ENCODE measurements at regions not wholly inside any gene's neighbourhood (a gene's known extent, or its start where the extent isn't known, plus 50 kb on each side); places are given as distances from the start of the nearest gene placed in this dataset.

DNA sequence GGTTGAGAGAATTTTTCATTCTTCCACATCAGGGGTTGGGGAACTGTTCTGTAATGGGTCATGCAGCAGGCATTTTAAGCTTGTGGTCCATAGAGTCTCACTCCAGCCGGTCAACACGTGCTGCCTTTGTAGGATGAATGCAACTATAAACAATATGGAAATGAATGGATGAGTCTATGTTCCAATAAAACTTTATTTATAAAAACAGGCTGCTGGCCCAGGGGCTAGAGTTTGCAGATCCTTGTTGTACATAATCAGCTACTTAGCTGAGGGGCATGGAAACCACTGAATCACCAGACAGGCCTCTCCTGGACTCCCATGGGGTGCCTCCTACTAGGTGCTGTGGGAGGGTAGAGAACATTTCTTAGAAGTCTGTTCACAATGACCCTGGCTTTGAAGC, 243.4 kb downstream of the BMP7 start:
- peaks cover 46% of the 10 kb centered on the region for H3K4me1 Mint-ChIP-seq
- no peak overlapping the region for H3K4me3 Mint-ChIP-seq
- H3K27ac Mint-ChIP-seq, result no peak overlapping the region
- DNase-seq, result no peak
- peaks cover 15% of the 10 kb centered on the region for H3K9me3 Mint-ChIP-seq
- peaks cover 3% of the 10 kb centered on the region for H3K36me3 Mint-ChIP-seq (ENCODE audit: low read depth)
- H3K27me3 Mint-ChIP-seq (ENCODE audit: low read depth, poor library complexity), result peaks cover 36% of the 10 kb centered on the region
- TF ChIP-seq, protein P1, sequence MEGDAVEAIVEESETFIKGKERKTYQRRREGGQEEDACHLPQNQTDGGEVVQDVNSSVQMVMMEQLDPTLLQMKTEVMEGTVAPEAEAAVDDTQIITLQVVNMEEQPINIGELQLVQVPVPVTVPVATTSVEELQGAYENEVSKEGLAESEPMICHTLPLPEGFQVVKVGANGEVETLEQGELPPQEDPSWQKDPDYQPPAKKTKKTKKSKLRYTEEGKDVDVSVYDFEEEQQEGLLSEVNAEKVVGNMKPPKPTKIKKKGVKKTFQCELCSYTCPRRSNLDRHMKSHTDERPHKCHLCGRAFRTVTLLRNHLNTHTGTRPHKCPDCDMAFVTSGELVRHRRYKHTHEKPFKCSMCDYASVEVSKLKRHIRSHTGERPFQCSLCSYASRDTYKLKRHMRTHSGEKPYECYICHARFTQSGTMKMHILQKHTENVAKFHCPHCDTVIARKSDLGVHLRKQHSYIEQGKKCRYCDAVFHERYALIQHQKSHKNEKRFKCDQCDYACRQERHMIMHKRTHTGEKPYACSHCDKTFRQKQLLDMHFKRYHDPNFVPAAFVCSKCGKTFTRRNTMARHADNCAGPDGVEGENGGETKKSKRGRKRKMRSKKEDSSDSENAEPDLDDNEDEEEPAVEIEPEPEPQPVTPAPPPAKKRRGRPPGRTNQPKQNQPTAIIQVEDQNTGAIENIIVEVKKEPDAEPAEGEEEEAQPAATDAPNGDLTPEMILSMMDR (IDR thresholded peaks at IDR 0.05), result no peak

DNA sequence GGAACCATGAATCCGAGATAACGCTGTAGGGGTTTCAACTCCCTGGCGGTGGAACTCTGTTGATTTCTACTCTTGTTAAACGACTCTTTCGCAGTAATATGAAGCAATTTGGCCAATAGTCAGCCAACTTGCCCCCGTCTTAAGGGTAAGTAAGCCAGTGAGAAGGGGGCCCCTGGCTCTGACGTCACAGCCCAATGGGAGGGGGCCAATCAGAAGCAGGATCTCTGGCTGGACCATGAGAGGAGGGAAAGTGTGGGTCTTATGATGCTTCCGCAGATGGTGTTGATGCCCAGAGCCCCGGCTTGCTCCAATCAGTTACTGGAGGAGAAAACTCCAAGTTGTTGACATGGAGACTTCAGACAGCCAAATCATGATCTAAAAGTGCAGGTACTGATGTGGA, 242.4 kb downstream of the BMP7 start:
- H3K9me3 Mint-ChIP-seq, result peaks cover 15% of the 10 kb centered on the region
- H3K4me3 Mint-ChIP-seq, result no peak overlapping the region
- no peak overlapping the region for H3K27ac Mint-ChIP-seq
- H3K27me3 Mint-ChIP-seq (ENCODE audit: low read depth, poor library complexity), result peaks cover 35% of the 10 kb centered on the region
- no peak for DNase-seq
- TF ChIP-seq, protein P1 (IDR thresholded peaks at IDR 0.05), result no peak
- H3K4me1 Mint-ChIP-seq, result peaks cover 46% of the 10 kb centered on the region
- H3K36me3 Mint-ChIP-seq (ENCODE audit: low read depth), result peaks cover 3% of the 10 kb centered on the region

DNA sequence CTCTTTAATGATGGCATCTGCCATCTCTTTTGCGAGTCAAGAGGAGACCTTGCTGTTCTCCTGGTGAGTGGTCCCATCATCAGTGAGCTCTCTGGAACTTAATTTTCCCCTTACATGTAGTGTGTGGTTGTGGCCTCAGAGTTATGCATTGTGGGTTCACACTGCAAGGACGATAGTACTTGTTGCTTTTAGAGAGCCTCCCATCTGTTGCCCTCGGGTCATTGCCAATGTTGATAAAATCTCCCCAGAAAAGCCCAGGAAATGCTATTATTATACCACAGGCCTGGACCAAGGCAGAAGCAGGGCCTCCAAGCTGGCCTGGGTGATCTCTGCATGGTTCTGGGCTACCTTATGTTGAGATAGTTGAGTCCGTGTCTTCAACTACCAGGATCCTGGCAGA, 241.6 kb downstream of the BMP7 start:
- no peak overlapping the region for H3K4me3 Mint-ChIP-seq
- H3K27ac Mint-ChIP-seq, result no peak overlapping the region
- DNase-seq, result no peak
- peaks cover 15% of the 10 kb centered on the region for H3K9me3 Mint-ChIP-seq
- peaks cover 51% of the 10 kb centered on the region for H3K4me1 Mint-ChIP-seq
- TF ChIP-seq, protein P1 (IDR thresholded peaks at IDR 0.05), result no peak
- peaks cover 3% of the 10 kb centered on the region for H3K36me3 Mint-ChIP-seq (ENCODE audit: low read depth)
- peaks cover 36% of the 10 kb centered on the region for H3K27me3 Mint-ChIP-seq (ENCODE audit: low read depth, poor library complexity)

DNA sequence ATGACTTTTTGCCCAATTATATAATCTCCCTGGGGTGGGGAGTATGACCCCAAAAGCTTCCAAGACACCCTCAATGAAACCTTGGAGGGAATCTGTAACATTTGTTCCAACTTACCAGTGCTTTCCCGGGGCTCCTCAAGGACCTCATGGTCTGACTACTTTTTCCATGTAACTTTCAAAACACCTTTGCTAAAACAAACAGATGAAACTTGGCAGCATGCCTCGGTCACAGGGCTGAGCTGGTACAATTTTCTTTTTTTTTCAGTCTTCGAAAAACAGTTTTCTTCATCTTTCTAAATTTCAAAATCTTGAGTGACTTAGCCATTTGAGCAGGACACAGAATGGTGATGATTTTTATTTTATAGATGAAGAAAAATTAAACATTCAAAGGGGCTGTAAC, 241.2 kb downstream of the BMP7 start:
- Mint-ChIP-seq H3K36me3 (ENCODE audit: low read depth) (peaks cover 3% of the 10 kb centered on the region), H3K27ac (no peak overlapping the region), H3K9me3 (peaks cover 15% of the 10 kb centered on the region), H3K4me3 (no peak overlapping the region), H3K27me3 (ENCODE audit: low read depth, poor library complexity) (peaks cover 33% of the 10 kb centered on the region), H3K4me1 (peaks cover 51% of the 10 kb centered on the region)
- DNase-seq, result no peak
- TF ChIP-seq, protein P1 (IDR thresholded peaks at IDR 0.05), result no peak

DNA sequence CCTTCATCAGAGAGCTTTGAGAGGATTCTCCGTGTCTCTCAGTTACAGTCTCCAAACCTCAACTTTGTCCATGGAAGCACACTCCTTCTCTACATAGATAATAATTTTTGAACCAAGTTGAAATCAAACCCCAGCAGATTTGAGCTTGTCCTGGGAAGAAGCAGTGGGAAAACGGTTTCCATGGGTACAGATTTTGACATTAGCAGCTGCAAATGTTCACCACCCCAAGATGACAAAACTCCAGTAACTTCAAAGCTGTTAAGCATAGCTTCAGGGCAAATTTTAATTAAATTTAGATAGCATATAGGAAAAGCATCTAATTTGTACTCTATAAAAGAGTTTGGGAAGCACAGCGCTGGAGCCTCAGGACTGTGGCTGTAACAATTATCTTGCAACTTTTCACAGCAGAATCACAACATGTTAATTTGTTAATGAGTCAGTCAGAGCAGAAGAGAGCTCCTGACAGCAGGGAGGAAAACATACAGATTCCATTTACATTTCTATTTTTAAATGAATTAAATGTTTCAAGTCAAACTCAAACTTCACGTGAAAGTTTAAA, 240.7 kb downstream of the BMP7 start:
- H3K27me3 Mint-ChIP-seq (ENCODE audit: low read depth, poor library complexity), result peaks cover 28% of the 10 kb centered on the region
- TF ChIP-seq, protein P1 (IDR thresholded peaks at IDR 0.05), result no peak
- no peak for DNase-seq
- peaks cover 51% of the 10 kb centered on the region for H3K4me1 Mint-ChIP-seq
- peaks cover 15% of the 10 kb centered on the region for H3K9me3 Mint-ChIP-seq
- H3K27ac Mint-ChIP-seq, result no peak overlapping the region
- H3K4me3 Mint-ChIP-seq, result no peak overlapping the region
- peaks cover 3% of the 10 kb centered on the region for H3K36me3 Mint-ChIP-seq (ENCODE audit: low read depth)

DNA sequence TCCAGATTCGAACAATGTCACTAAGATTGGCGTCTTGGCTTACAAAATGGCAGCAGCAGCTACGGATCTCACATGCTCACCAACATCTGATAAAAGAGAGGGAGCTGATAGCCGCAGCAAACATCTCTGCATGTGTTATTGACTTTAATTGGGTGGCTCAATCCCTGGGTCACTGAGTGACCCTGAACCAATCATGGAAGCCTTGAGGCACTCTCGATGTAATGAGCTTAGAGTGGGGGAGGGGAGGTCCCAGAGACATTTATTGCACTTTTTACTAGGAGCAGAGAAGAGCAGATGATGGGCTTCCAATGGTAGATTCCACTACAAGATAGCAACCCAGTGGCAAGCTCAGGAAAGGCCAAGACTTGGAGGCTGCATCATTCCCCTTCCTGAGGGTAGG, 238.7 kb downstream of the BMP7 start:
- H3K27me3 Mint-ChIP-seq (ENCODE audit: low read depth, poor library complexity), result peaks cover 11% of the 10 kb centered on the region
- peak overlapping the region; percentile 11 for H3K27ac Mint-ChIP-seq
- H3K4me1 Mint-ChIP-seq, result peaks cover 59% of the 10 kb centered on the region
- TF ChIP-seq, protein P1 (IDR thresholded peaks at IDR 0.05), result no peak
- H3K4me3 Mint-ChIP-seq, result no peak overlapping the region
- H3K9me3 Mint-ChIP-seq, result peaks cover 15% of the 10 kb centered on the region
- peaks cover 3% of the 10 kb centered on the region for H3K36me3 Mint-ChIP-seq (ENCODE audit: low read depth)
- no peak for DNase-seq

All from nephron progenitor cell (in vitro differentiated cells).